ENCODE measurements at regions not wholly inside any gene's neighbourhood (a gene's known extent, or its start where the extent isn't known, plus 50 kb on each side); places are given as distances from the start of the nearest gene placed in this dataset.
"Not testable (repeated sequence)": the region's sequence is repeated elsewhere in the genome, so short reads cannot be mapped to it uniquely, and the experiment has no call there.

DNA sequence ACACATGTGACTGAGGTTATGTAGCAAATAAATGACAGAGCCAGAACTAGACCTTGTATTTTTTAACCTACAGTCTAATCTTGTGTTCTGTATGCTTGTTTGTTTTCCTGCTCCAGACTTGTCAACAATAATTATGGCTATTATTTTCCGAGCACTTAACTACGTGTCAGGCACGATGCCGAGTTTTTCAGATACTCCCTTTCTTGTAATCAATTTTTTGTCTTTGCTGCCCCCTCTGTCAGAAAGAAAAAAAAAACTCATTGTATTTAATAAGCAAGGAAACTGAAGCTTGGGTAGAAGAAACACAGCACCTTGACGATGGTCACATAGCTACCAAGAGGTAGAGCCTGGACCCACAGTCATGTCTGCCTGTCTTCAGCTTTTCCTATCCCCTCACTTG, 95.7 kb upstream of the TRIM77 start:
- not testable (repeated sequence) for DNase-seq (ENCODE audit: low spot score)

DNA sequence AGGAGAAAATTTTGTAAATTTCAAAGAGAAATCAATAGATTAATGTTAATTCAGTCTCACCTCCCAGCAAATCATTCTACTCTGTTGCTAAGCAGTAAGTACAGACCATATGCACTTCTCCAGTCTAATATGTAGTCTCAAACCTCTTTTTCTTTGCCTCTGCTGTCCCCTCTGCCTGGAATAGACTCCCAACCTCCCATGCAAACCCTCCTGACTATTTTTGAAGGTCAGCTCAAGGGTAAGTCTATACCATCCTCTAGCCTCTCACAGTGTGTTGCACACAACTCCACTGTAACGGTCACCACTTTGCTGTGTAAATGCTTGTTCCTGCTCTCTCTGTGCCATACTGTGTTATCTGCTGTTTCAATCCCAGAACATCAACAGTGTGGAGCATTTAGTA, 94.5 kb upstream of the TRIM77 start:
- not testable (repeated sequence) for DNase-seq (ENCODE audit: low spot score)

DNA sequence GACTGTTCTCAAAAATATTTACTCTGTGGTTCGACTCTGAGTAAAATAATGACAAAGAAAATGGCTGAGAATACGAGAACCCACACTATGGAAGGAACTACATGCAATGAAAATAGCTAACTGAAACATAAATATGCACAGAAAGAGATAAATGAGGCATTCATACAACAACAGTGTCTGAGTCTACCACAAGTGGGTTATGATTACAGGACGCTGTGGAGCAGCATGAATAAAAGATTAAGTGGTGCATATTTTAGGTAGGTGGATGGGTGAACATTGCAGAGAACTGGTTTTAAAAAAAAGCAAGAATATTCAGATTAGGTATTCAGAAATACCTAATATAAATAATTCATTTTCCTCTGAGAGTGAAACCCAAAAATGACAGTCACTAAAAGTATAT, 93.9 kb upstream of the TRIM77 start:
- not testable (repeated sequence) for DNase-seq (ENCODE audit: low spot score)

DNA sequence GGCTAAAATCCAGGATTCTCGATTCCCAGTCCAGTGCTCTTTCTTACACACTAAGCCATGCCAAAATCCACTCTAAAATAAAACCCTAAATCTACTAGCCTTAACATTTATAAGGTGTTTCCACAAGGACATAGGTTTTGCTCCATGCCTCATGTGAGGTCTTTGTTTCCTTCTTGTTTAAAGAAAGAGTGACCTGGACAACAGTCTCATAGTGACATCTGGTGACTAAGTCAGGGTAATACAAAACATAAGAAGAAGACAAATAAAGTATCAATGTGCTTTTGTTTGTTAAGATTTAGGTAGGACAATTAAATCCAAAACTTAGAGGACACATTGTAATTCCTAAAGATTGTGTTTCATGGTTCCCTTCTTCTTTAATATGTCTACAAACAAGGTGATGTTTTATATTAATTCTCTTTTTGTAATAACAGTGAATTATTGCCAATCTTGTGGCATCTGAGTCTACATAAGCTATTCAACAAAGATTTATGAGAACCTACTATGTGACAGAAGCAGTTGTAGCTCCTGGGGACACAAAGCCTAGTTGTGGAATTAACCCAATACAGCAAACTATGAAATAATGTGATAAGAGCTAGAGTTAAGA, 93.0 kb upstream of the TRIM77 start:
- not testable (repeated sequence) for DNase-seq (ENCODE audit: low spot score)

DNA sequence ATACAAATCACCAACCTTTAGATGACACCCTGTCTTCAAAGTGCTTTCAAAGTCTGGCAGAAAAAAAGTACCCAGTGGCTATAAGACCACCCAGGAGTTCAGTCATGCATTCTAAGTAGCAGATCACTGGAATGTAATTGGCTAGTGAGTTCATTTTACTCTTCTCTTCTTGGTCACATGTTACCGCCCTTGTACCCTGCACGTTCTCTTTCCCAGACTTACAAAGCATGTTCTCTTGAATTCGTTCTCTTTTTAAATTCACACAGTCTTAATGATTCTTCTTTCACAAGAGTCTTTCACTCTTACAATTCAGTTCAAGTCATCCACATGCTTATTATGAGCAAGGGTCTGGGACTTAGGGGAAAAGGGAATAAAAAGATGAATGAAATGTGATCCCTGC, 89.4 kb upstream of the TRIM77 start:
- DNase-seq (ENCODE audit: low spot score), result not testable (repeated sequence)

DNA sequence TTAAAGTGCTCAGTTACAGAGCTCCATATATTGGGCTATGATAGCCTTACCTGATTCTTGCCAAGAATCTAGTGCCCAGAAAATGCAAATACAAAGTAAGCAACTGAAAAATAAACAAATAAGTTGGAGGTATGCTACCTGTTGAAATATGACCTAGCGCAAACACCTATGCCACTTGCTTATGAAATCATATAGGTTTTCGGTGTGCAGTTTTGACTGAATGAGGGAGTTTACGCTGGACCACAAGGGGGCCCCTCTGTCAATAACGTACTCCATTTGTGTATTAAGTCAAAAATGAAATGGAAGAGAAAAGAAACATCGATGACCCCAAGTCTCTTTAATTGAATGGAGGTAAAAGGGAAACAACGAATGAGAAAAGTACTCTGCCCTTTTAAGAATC, 84.9 kb upstream of the TRIM77 start:
- no peak for DNase-seq (ENCODE audit: low spot score)

DNA sequence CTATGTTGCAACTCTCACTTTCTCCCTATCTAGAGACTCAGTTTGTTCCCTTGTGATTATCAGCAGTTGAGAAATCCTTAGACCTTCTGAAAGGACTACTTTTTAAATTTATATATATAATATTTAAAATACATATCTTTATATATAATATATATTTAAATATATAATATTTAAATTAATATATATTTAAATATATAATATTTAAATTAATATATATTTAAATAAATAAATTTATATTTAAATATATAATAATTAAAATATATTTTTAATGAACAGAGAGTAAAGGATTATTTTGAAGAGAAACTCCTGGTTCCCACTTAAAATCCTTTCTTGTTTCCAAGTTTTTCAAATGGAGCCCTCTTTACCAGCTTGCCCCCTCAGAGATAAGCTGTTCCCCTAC, 83.7 kb upstream of the TRIM77 start:
- DNase-seq (ENCODE audit: low spot score), result no peak

DNA sequence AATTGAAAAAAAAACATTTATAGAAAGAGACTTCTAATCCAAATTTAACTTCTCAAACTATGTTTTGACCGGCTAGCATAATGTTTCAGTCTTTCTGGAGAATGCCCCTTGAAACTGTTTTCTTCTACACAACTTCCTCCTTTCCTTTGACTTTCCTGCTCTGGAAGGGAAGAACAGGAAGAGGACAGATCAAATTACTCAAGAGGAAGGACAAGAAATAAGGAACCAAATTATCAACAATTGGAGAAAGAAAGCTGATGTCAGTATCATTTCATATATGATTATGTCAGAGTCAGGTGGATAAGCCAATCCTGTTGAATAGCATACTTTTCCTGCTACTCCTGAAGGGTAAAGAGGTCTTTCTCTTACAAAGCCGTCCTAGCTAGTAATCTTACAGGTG, 83.2 kb upstream of the TRIM77 start:
- not testable (repeated sequence) for DNase-seq (ENCODE audit: low spot score)

DNA sequence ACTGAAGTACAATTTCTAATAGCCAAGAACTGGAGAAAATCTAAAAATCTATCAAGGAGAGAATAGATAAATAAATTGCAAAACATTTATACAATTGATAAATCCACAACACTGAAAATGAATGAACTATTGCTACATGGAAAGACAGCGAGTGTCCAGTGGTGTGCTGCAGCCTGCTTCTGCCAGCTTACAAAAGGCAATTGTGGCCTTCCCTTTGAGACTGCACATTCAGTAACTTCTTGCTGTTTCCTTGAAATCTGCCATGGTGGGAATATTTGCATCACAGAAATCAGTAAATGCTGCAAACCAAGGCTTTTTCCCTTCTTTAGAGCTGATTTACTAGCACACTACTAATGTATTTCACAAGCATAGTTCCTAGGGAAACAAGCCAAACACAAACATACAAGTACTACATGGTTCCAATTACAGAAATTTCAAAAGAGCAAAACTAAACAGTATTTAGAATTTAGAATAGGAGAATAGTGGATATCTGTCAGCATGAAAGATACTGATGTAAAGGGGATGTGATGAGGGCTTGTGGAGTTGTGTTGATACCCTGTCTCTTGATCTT, 76.9 kb upstream of the TRIM77 start:
- DNase-seq (ENCODE audit: low spot score), result no peak

DNA sequence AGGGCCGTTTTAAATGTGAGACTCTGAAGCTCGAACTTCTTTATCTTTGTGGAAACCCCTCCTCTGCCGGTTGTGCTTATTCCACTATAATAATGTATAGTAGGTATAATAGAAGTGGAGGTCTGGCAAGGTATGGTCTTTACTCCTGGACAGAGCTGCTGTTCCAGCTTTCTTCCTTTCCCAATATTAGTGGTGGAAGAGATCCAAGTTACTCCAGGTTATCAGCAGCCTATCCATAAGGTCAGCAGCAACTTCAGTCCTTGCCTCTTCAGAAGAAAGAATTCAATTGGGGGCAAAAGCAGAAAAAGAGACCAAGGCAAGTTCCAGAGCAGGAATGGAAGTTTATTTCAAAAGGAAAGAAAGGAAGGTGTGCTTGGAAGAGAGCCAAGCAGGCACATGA, 69.3 kb upstream of the TRIM77 start:
- not testable (repeated sequence) for DNase-seq (ENCODE audit: low spot score)

DNA sequence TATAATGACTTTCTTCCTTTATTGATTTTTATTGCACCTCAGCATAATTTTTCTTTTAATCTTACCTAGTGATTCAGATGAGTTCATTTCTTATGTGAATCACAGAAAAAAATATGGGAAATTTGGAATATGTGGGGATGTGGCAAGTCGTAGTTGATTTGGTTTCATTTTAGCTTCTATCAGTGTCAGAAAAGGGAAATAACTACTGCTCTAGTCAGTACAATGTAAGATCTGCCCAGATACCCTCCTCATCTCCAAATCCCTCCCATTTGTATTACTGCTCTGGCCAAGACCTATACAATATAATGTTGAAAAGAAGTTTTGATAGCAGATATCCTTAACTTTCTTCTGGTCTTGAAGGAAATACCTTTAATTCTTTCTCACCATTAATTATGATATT, 61.9 kb upstream of the TRIM77 start:
- not testable (repeated sequence) for DNase-seq (ENCODE audit: low spot score)

DNA sequence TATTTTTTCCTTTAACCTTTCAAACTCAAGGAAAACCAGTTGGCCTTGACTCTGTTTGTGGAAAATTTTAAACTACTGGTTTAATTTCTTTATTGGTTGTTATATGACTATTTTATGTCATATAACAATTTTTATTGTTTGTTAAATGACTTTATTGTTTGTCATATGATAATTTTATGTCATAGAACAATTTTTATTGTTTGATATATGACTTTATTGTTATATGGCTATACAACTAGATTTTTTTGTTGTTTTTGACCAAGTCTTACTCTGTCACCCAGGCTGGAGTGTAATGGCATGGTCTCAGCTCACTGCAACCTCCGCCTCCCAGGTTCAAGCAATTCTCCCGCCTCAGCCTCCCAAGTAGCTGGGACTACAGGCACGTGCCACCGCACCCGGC, 61.1 kb upstream of the TRIM77 start:
- not testable (repeated sequence) for DNase-seq (ENCODE audit: low spot score)

DNA sequence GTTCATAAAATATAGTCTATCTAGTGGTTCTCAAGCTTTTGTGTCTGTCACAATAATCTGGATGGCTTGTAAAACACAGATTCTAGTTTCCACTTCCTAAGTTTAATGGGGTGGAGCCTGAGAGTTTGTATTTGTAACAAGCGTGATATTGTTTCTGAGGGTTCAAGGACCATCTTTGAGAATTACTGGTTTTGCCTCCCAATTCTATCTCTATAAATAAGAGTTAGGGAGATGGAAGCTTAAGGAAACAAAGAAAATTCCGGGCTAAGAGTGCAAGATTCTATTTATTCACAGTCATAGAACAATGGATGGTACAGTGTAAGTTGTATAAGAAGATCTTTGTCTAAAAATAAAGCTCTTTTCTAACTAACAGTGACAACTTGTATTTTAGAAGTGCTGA, 55.4 kb upstream of the TRIM77 start:
- DNase-seq (ENCODE audit: low spot score), result not testable (repeated sequence)

DNA sequence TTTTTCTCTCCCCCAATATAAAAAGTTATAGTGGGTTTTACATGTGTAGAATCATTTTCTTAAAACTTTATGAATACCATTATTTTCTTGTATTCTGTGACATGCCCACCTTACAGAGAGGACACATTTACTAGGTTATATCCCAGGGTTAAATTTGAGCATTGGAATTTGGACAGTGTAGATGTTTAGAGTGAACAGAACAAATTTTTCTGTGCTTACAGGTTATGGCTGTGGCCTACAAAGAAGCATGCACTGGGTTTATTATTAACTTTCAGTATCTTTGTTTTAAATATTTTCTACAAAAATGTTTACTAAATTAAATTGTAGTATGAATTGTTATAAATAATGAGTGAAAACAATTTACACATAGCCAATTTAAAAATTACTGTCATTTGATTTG, 51.3 kb upstream of the TRIM77 start:
- not testable (repeated sequence) for DNase-seq (ENCODE audit: low spot score)

DNA sequence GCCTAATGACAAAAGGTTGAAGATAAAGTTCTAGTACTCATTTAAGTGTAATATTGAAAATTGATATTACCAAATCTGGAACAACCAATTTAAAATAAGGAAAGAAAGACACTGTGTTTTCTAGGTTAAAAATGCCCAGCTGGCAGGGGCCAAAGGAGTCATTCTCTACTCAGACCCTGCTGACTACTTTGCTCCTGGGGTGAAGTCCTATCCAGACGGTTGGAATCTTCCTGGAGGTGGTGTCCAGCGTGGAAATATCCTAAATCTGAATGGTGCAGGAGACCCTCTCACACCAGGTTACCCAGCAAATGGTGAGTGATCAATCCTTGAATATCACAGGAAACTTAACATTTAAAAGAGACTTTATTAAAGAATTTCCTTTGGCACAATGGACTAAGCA, 50.7 kb upstream of the TRIM77 start:
- DNase-seq (ENCODE audit: low spot score), result not testable (repeated sequence)

DNA sequence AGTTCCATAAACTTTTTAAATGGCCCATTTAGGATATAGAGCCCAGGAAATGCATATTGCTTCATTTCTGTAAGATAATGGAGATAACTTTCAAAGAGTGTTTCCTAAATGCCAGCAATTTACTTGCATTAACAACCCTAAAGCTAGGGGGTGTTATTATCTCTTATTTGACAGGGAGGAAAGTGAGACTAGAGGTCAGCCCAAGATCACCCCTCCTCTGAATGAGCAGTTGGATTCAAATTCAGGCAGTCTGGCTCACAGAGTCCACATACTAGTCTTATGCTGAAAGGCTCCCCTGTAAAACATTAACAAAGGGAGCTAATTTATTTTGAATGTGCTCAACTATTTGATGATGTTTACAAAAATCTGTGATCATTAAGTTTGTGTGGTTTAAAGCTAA, 49.9 kb upstream of the TRIM77 start:
- no peak for DNase-seq (ENCODE audit: low spot score)
